Ovary (tissue), 3 donors: ENCODE measurements at regions not wholly inside any gene's neighbourhood (a gene's known extent, or its start where the extent isn't known, plus 50 kb on each side); places are given as distances from the start of the nearest gene placed in this dataset.

ENCODE experiments used
- CTCF ChIP-seq, 3 donors: fragments of 450-650 bp in 2 of 3; fragments of 200-600 bp in 1 of 3; IDR thresholded peaks; one replicate each; pipeline versions ENCODE4 v1.5.1 to v1.8.0; 2016 to 2022; ENCODE audit warnings: antibody characterized with exemption in 3 of 3, mild to moderate bottlenecking in 1 of 3
- POLR2A ChIP-seq: fragments of 450-650 bp; IDR thresholded peaks from one replicate; pipeline ENCODE4 v1.6.1; 2017; ENCODE audit warnings: antibody characterized with exemption, mild to moderate bottlenecking, moderate library complexity
- donor health status: DM: no; HTN: no; CAD: no.

GRCh38 chr21:18931237-18931636 is 527.7 kb upstream of the TMPRSS15 start:
- TF ChIP-seq CTCF (IDR thresholded peaks at IDR 0.05) (no peak), POLR2A (no peak)
